ENCODE measurements at regions not wholly inside any gene's neighbourhood (a gene's known extent, or its start where the extent isn't known, plus 50 kb on each side); places are given as distances from the start of the nearest gene placed in this dataset.

DNA sequence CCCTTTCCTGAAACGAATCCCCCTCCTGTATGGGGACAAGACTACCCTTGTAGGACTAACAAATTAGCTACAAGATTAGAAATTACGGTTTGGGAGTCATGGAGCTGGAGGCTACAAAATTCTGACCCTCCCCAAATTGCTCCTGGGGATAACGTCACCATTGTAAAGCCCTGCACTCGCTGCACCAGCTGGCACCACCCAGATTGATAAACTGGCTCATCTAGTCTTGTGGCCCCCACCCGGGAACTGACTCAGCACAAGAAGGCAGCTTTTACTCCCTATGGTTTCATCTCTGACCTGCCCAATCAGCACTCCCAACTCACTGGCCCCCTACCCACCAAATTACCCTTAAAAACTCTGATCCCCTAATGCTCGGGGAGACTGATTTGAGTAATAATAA is 150.6 kb upstream of the TSC22D1 start:
- H3K9me3 ChIP-seq (ENCODE audit: insufficient read depth, low read depth), result peaks cover 10% of the 10 kb centered on the region; the same call in 1 of the 2 replicates
- BruUV-seq (replicated peaks), result no TSS peak
- H3K4me1 ChIP-seq (replicated peaks; ENCODE audit: insufficient read depth), result peaks cover 43% of the 10 kb centered on the region
- H4K20me1 ChIP-seq (ENCODE audit: insufficient read depth), result no peaks in the 10 kb centered on the region
- intact Hi-C loops (cut with micrococcal nuclease; ENCODE audit: unreplicated experiment), result no loop called here
- ChIA-PET CTCF (interaction anchor here (0.6 kb wide), 1 partner anchor 1552 kb away, joined by 4 read pairs; no protein-coding TSS in a partner anchor), POLR2A (ENCODE audit: unreplicated experiment) (interaction anchor here (0.6 kb wide), 1 partner anchor 27 kb away, joined by 3 read pairs; no protein-coding TSS in a partner anchor)
- TF ChIP-seq, protein P1, sequence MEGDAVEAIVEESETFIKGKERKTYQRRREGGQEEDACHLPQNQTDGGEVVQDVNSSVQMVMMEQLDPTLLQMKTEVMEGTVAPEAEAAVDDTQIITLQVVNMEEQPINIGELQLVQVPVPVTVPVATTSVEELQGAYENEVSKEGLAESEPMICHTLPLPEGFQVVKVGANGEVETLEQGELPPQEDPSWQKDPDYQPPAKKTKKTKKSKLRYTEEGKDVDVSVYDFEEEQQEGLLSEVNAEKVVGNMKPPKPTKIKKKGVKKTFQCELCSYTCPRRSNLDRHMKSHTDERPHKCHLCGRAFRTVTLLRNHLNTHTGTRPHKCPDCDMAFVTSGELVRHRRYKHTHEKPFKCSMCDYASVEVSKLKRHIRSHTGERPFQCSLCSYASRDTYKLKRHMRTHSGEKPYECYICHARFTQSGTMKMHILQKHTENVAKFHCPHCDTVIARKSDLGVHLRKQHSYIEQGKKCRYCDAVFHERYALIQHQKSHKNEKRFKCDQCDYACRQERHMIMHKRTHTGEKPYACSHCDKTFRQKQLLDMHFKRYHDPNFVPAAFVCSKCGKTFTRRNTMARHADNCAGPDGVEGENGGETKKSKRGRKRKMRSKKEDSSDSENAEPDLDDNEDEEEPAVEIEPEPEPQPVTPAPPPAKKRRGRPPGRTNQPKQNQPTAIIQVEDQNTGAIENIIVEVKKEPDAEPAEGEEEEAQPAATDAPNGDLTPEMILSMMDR (conservative IDR thresholded peaks at IDR 0.05), result no peak
- TF ChIP-seq EZH2 (IDR thresholded peaks at IDR 0.05; ENCODE audit: low read depth), result no peak
- no peaks in the 10 kb centered on the region for H3K27me3 ChIP-seq (ENCODE audit: insufficient read depth, low read depth)
- peak overlapping the region; percentile 60 for H3K4me2 ChIP-seq
- H3K79me2 ChIP-seq (ENCODE audit: low read depth), result no peaks in the 10 kb centered on the region
- peak overlapping the region; percentile 79 for H3K27ac ChIP-seq
- H3F3A ChIP-seq (ENCODE audit: insufficient read depth, low read depth), result peaks cover 23% of the 10 kb centered on the region; the same call in 1 of the 2 replicates
- H2AFZ ChIP-seq, result peak overlapping the region; percentile 11
- H3K4me3 ChIP-seq, result 0 out of 2 replicates have a peak overlapping the region, but pooled peaks have one; percentile 15
- DNase-seq, result peak; percentile 32 to 53
- no peaks in the 10 kb centered on the region for H3K36me3 ChIP-seq (ENCODE audit: low read depth)
- no peaks in the 10 kb centered on the region for H3K9me2 ChIP-seq (ENCODE audit: insufficient read depth)

DNA sequence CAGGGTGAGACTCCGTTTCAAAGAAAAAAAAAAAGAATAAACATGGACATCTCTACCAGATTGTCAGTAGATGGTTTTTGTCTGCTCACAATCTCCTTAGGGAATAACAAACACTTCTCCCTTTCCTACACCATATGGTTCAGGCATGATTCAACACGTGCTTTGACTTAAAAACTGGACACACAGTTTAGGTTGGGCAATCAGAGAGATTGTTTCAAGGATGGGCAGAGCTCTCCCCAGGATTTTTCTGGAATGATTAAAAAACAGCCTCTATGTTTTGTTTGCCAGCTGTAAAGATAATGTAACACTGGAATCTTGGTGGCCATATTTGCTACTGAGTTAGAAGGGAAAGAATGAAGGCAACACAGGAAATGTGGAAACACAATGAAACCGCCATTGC is 150.1 kb upstream of the TSC22D1 start:
- H3K9me2 ChIP-seq (ENCODE audit: insufficient read depth), result no peaks in the 10 kb centered on the region
- peak overlapping the region; percentile 79 for H3K27ac ChIP-seq
- H3K4me2 ChIP-seq, result peak overlapping the region; percentile 60
- intact Hi-C loops (cut with micrococcal nuclease; ENCODE audit: unreplicated experiment), result no loop called here
- H3K9me3 ChIP-seq (ENCODE audit: insufficient read depth, low read depth), result peaks cover 10% of the 10 kb centered on the region; the same call in 1 of the 2 replicates
- no TSS peak for BruUV-seq (replicated peaks)
- peaks cover 18% of the 10 kb centered on the region; the same call in 1 of the 2 replicates for H3F3A ChIP-seq (ENCODE audit: insufficient read depth, low read depth)
- TF ChIP-seq, protein P1 (conservative IDR thresholded peaks at IDR 0.05), result no peak
- no peak for TF ChIP-seq EZH2 (IDR thresholded peaks at IDR 0.05; ENCODE audit: low read depth)
- H2AFZ ChIP-seq, result peak overlapping the region; percentile 11
- no peak for DNase-seq
- H3K4me1 ChIP-seq (replicated peaks; ENCODE audit: insufficient read depth), result peaks cover 37% of the 10 kb centered on the region
- no peaks in the 10 kb centered on the region for H3K27me3 ChIP-seq (ENCODE audit: insufficient read depth, low read depth)
- POLR2A ChIA-PET (ENCODE audit: unreplicated experiment), result interaction anchor here (0.6 kb wide), 1 partner anchor 28 kb away, joined by 3 read pairs; no protein-coding TSS in a partner anchor
- no peaks in the 10 kb centered on the region for H3K79me2 ChIP-seq (ENCODE audit: low read depth)
- no peaks in the 10 kb centered on the region for H3K36me3 ChIP-seq (ENCODE audit: low read depth)
- no peaks in the 10 kb centered on the region for H4K20me1 ChIP-seq (ENCODE audit: insufficient read depth)
- CTCF ChIA-PET, result interaction anchor here (0.6 kb wide), 1 partner anchor 1551 kb away, joined by 4 read pairs; no protein-coding TSS in a partner anchor
- H3K4me3 ChIP-seq, result no peak overlapping the region

DNA sequence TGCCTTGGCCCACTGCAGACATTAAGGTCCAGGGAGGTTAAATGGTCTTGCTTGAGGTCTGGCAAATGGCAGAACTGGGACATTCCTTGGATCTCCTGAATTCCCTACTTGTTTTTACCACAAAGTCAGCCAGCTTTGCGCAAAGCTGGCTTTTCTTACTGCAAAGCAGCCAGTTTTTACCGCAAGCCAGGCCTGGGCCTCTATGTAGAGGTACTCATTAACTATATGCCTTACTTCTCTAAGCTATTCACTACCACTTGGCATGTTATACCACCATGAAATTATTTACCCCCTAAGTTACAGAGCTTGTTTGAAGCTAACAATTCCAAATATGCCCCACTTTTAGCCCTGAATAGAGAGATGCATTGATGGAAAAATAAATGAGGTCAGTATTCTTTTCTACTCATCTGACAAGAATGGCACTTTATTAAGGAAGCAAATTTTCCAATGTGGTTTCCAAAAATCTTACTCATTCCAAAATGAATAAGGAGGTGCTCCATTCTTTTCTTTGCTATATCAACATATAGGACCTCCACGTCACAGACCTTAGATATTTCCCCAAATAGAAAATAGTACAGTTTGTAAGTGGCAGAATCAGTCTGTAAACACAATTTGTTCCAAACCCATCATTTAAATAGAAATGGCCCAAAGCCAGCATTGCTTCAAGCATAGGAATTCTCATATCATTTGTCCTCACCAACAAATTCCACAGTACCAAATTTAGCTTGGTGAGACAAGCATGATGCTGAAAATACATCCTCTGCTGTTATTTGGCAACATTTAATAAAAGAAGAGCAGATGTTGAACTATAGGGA is 143.9 kb upstream of the TSC22D1 start:
- H3K36me3 ChIP-seq (ENCODE audit: low read depth), result no peaks in the 10 kb centered on the region
- H3K27me3 ChIP-seq (ENCODE audit: insufficient read depth, low read depth), result no peaks in the 10 kb centered on the region
- H3K4me3 ChIP-seq, result no peak overlapping the region
- peaks cover 24% of the 10 kb centered on the region for H3K4me1 ChIP-seq (replicated peaks; ENCODE audit: insufficient read depth)
- H4K20me1 ChIP-seq (ENCODE audit: insufficient read depth), result no peaks in the 10 kb centered on the region
- no TSS peak for BruUV-seq (replicated peaks)
- DNase-seq, result no peak
- H3K9me2 ChIP-seq (ENCODE audit: insufficient read depth), result no peaks in the 10 kb centered on the region
- ChIA-PET CTCF (no interaction called here), POLR2A (ENCODE audit: unreplicated experiment) (no interaction called here)
- H3K4me2 ChIP-seq, result no peak overlapping the region
- H3K27ac ChIP-seq, result no peak overlapping the region
- no peak overlapping the region for H2AFZ ChIP-seq
- H3K9me3 ChIP-seq (ENCODE audit: insufficient read depth, low read depth), result peaks cover 10% of the 10 kb centered on the region; the same call in 1 of the 2 replicates
- intact Hi-C loops (cut with micrococcal nuclease; ENCODE audit: unreplicated experiment), result loop anchor here (10.0 kb wide), 1 partner anchor 235 kb away; no protein-coding TSS in a partner anchor
- TF ChIP-seq, protein P1 (conservative IDR thresholded peaks at IDR 0.05), result no peak
- TF ChIP-seq EZH2 (IDR thresholded peaks at IDR 0.05; ENCODE audit: low read depth), result no peak
- H3K79me2 ChIP-seq (ENCODE audit: low read depth), result no peaks in the 10 kb centered on the region
- peaks cover 19% of the 10 kb centered on the region for H3F3A ChIP-seq (ENCODE audit: insufficient read depth, low read depth)
